Iris pigment epithelial cell (primary cell): ENCODE measurements at regions not wholly inside any gene's neighbourhood (a gene's known extent, or its start where the extent isn't known, plus 50 kb on each side); places are given as distances from the start of the nearest gene placed in this dataset.
A peak's percentile ranks its signal among the peaks of the same experiment; 100 is the strongest.

Experiments used
- DNase-seq: peaks from one replicate; pipeline ENCODE4 v3.0.0-alpha.2; 2011; ENCODE audit warnings: low read depth

GRCh38 chr13:70384156-70384555 lies 275.9 kb upstream of the KLHL1 start:
- DNase-seq = no peak

- DNase-seq = no peak
Observed at GRCh38 chr13:70380809-70381208, 272.6 kb upstream of the KLHL1 start.

GRCh38 chr13:70375718-70376117 lies 267.5 kb upstream of the KLHL1 start:
- no peak for DNase-seq

GRCh38 chr13:70370924-70371323 lies 262.7 kb upstream of the KLHL1 start:
- DNase-seq = no peak

GRCh38 chr13:70366720-70367119 lies 258.5 kb upstream of the KLHL1 start:
- DNase-seq = no peak

- no peak for DNase-seq
Observed at GRCh38 chr13:70363991-70364390, 255.7 kb upstream of the KLHL1 start.

- no peak for DNase-seq
Observed at GRCh38 chr13:70362820-70363570, 254.7 kb upstream of the KLHL1 start.

- DNase-seq = no peak
Observed at GRCh38 chr13:70357031-70357430, 248.8 kb upstream of the KLHL1 start.

- no peak for DNase-seq
Observed at GRCh38 chr13:70353096-70353495, 244.8 kb upstream of the KLHL1 start.

GRCh38 chr13:70347947-70348620 lies 239.8 kb upstream of the KLHL1 start:
- DNase-seq = no peak

- peak; percentile 24 for DNase-seq
Observed at GRCh38 chr13:70339738-70340137, 231.5 kb upstream of the KLHL1 start.

- no peak for DNase-seq
Observed at GRCh38 chr13:70338609-70339008, 230.4 kb upstream of the KLHL1 start.

GRCh38 chr13:70336866-70337265 lies 228.6 kb upstream of the KLHL1 start:
- DNase-seq = no peak

- DNase-seq = no peak
Observed at GRCh38 chr13:70333752-70334151, 225.5 kb upstream of the KLHL1 start.

GRCh38 chr13:70330697-70331361 lies 222.6 kb upstream of the KLHL1 start:
- DNase-seq = no peak

- DNase-seq = no peak
Observed at GRCh38 chr13:70324519-70324918, 216.3 kb upstream of the KLHL1 start.

GRCh38 chr13:70311191-70311590 lies 202.9 kb upstream of the KLHL1 start:
- DNase-seq = no peak

GRCh38 chr13:70310396-70311119 lies 202.3 kb upstream of the KLHL1 start:
- DNase-seq = peak; percentile 61

GRCh38 chr13:70297189-70297616 lies 189.0 kb upstream of the KLHL1 start:
- no peak for DNase-seq

GRCh38 chr13:70284371-70284770 lies 176.1 kb upstream of the KLHL1 start:
- no peak for DNase-seq

GRCh38 chr13:70275841-70276240 lies 167.6 kb upstream of the KLHL1 start:
- no peak for DNase-seq

GRCh38 chr13:70255406-70255991 lies 147.2 kb upstream of the KLHL1 start:
- DNase-seq = no peak
